ENCODE measurements at regions not wholly inside any gene's neighbourhood (a gene's known extent, or its start where the extent isn't known, plus 50 kb on each side); places are given as distances from the start of the nearest gene placed in this dataset.
A peak's percentile ranks its signal among the peaks of the same experiment; 100 is the strongest.

GRCh38 chr16:86968866-86969265 lies 348.3 kb downstream of the C16orf95 start:
- in situ Hi-C loops (cut with HindIII; ENCODE audit: low pct_unique_long_range_greater_than_20kb, low sequenced_read_pairs), result no loop called here
- no peak for DNase-seq (ENCODE audit: low read depth, low spot score)

GRCh38 chr16:86969716-86970115 lies 347.5 kb downstream of the C16orf95 start:
- no peak for DNase-seq (ENCODE audit: low read depth, low spot score)
- in situ Hi-C loops (cut with HindIII; ENCODE audit: low pct_unique_long_range_greater_than_20kb, low sequenced_read_pairs), result no loop called here

GRCh38 chr16:86970279-86970678 lies 346.9 kb downstream of the C16orf95 start:
- in situ Hi-C loops (cut with HindIII; ENCODE audit: low pct_unique_long_range_greater_than_20kb, low sequenced_read_pairs), result no loop called here

GRCh38 chr16:86970726-86971125 lies 346.5 kb downstream of the C16orf95 start:
- in situ Hi-C loops (cut with HindIII; ENCODE audit: low pct_unique_long_range_greater_than_20kb, low sequenced_read_pairs), result no loop called here

More at GRCh38 chr16:86970279-86970678, 346.9 kb downstream of the C16orf95 start:
- no peak for DNase-seq (ENCODE audit: low read depth, low spot score)

GRCh38 chr16:86971251-86971650 lies 345.9 kb downstream of the C16orf95 start:
- DNase-seq (ENCODE audit: low read depth, low spot score), result no peak
- in situ Hi-C loops (cut with HindIII; ENCODE audit: low pct_unique_long_range_greater_than_20kb, low sequenced_read_pairs), result no loop called here

More at GRCh38 chr16:86970726-86971125, 346.5 kb downstream of the C16orf95 start:
- no peak for DNase-seq (ENCODE audit: low read depth, low spot score)

GRCh38 chr16:86974120-86974519 lies 343.1 kb downstream of the C16orf95 start:
- in situ Hi-C loops (cut with HindIII; ENCODE audit: low pct_unique_long_range_greater_than_20kb, low sequenced_read_pairs), result no loop called here
- no peak for DNase-seq (ENCODE audit: low read depth, low spot score)

- peak; percentile 55 for DNase-seq (ENCODE audit: low read depth, low spot score)
- in situ Hi-C loops (cut with HindIII; ENCODE audit: low pct_unique_long_range_greater_than_20kb, low sequenced_read_pairs), result no loop called here
These were observed 341.7 kb downstream of the C16orf95 start for GRCh38 chr16:86975445-86975844.

- in situ Hi-C loops (cut with HindIII; ENCODE audit: low pct_unique_long_range_greater_than_20kb, low sequenced_read_pairs), result no loop called here
- DNase-seq (ENCODE audit: low read depth, low spot score), result no peak
These were observed 340.0 kb downstream of the C16orf95 start for GRCh38 chr16:86977076-86977676.

- in situ Hi-C loops (cut with HindIII; ENCODE audit: low pct_unique_long_range_greater_than_20kb, low sequenced_read_pairs), result no loop called here
- DNase-seq (ENCODE audit: low read depth, low spot score), result no peak
These were observed 338.7 kb downstream of the C16orf95 start for GRCh38 chr16:86978445-86979030.

- DNase-seq (ENCODE audit: low read depth, low spot score), result no peak
- in situ Hi-C loops (cut with HindIII; ENCODE audit: low pct_unique_long_range_greater_than_20kb, low sequenced_read_pairs), result no loop called here
These were observed 338.1 kb downstream of the C16orf95 start for GRCh38 chr16:86979061-86979460.

- in situ Hi-C loops (cut with HindIII; ENCODE audit: low pct_unique_long_range_greater_than_20kb, low sequenced_read_pairs), result no loop called here
These were observed 337.1 kb downstream of the C16orf95 start for GRCh38 chr16:86979984-86980553.

GRCh38 chr16:86980644-86981043 lies 336.5 kb downstream of the C16orf95 start:
- in situ Hi-C loops (cut with HindIII; ENCODE audit: low pct_unique_long_range_greater_than_20kb, low sequenced_read_pairs), result no loop called here
- DNase-seq (ENCODE audit: low read depth, low spot score), result no peak

More at GRCh38 chr16:86979984-86980553, 337.1 kb downstream of the C16orf95 start:
- DNase-seq (ENCODE audit: low read depth, low spot score), result no peak

- in situ Hi-C loops (cut with HindIII; ENCODE audit: low pct_unique_long_range_greater_than_20kb, low sequenced_read_pairs), result no loop called here
- DNase-seq (ENCODE audit: low read depth, low spot score), result no peak
These were observed 334.9 kb downstream of the C16orf95 start for GRCh38 chr16:86982347-86982596.

- no peak for DNase-seq (ENCODE audit: low read depth, low spot score)
- in situ Hi-C loops (cut with HindIII; ENCODE audit: low pct_unique_long_range_greater_than_20kb, low sequenced_read_pairs), result no loop called here
These were observed 334.3 kb downstream of the C16orf95 start for GRCh38 chr16:86982912-86983311.

- no peak for DNase-seq (ENCODE audit: low read depth, low spot score)
- in situ Hi-C loops (cut with HindIII; ENCODE audit: low pct_unique_long_range_greater_than_20kb, low sequenced_read_pairs), result no loop called here
These were observed 333.6 kb downstream of the C16orf95 start for GRCh38 chr16:86983621-86984020.

- DNase-seq (ENCODE audit: low read depth, low spot score), result no peak
- in situ Hi-C loops (cut with HindIII; ENCODE audit: low pct_unique_long_range_greater_than_20kb, low sequenced_read_pairs), result no loop called here
These were observed 332.8 kb downstream of the C16orf95 start for GRCh38 chr16:86984343-86984742.

- DNase-seq (ENCODE audit: low read depth, low spot score), result no peak
- in situ Hi-C loops (cut with HindIII; ENCODE audit: low pct_unique_long_range_greater_than_20kb, low sequenced_read_pairs), result no loop called here
These were observed 332.1 kb downstream of the C16orf95 start for GRCh38 chr16:86984991-86985647.

GRCh38 chr16:86985648-86986015 lies 331.6 kb downstream of the C16orf95 start:
- no peak for DNase-seq (ENCODE audit: low read depth, low spot score)
- in situ Hi-C loops (cut with HindIII; ENCODE audit: low pct_unique_long_range_greater_than_20kb, low sequenced_read_pairs), result no loop called here

- DNase-seq (ENCODE audit: low read depth, low spot score), result no peak
- in situ Hi-C loops (cut with HindIII; ENCODE audit: low pct_unique_long_range_greater_than_20kb, low sequenced_read_pairs), result no loop called here
These were observed 331.1 kb downstream of the C16orf95 start for GRCh38 chr16:86986136-86986535.

Data from SK-MEL-5 (cell line).